Effector memory CD8-positive, alpha-beta T cell (primary cell): ENCODE measurements at regions not wholly inside any gene's neighbourhood (a gene's known extent, or its start where the extent isn't known, plus 50 kb on each side); places are given as distances from the start of the nearest gene placed in this dataset.

Experiments
- ATAC-seq: fragments of 150-1000 bp; cut with Tn5 transposase; replicated peaks from 2 replicates; pipeline ENCODE4 v1.10.0; 2021; ENCODE audit warnings: mild to moderate bottlenecking, moderate library complexity
- DNase-seq, 3 experiments: peaks; one replicate each; pipeline ENCODE4 v3.0.0; 2021
- H3K27ac Mint-ChIP-seq, 2 donors: one replicate each; pipeline ENCODE4 v1.8.0; 2022; ENCODE audit warnings: mild to moderate bottlenecking in 2 of 2, mixed read lengths in 2 of 2, moderate library complexity in 2 of 2
- H3K27me3 Mint-ChIP-seq, 2 donors: one replicate each; pipeline ENCODE4 v1.8.0; 2022; ENCODE audit warnings: mixed read lengths in 2 of 2
- H3K36me3 Mint-ChIP-seq: one replicate; pipeline ENCODE4 v1.8.0; 2022; ENCODE audit warnings: mild to moderate bottlenecking, moderate library complexity, mixed read lengths; ENCODE audit not compliant: insufficient read depth
- H3K4me1 Mint-ChIP-seq, 2 donors: one replicate each; pipeline ENCODE4 v1.8.0; 2022; ENCODE audit warnings: low read depth in 2 of 2, mixed read lengths in 2 of 2
- H3K4me3 Mint-ChIP-seq, 2 donors: one replicate each; pipeline ENCODE4 v1.8.0; 2022; ENCODE audit warnings: mild to moderate bottlenecking in 2 of 2, mixed read lengths in 2 of 2, moderate library complexity in 2 of 2
- H3K9me3 Mint-ChIP-seq, 2 donors: one replicate each; pipeline ENCODE4 v1.8.0; 2022; ENCODE audit warnings: mixed read lengths in 2 of 2

DNA sequence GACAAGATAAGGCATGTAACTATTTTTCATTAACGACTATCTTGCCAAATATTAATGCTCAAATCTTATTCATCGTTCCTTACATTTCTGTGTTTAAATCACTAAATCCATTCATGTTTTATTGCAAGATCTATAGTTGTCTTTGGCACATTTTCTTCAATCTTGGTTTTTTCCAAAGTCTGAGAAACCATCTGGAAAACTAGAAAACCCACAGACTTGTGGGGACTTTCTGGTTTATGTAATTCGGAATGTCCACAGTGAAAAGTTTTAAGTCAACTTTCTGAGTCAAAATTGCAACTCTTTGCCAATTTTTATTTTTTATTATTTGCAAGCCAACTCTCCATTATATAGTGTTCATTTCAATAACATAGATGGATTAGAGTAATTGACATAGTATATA is 520.8 kb upstream of the ADAMTS5 start:
- Mint-ChIP-seq H3K4me3 (no peak overlapping the region), H3K36me3 (no peaks in the 10 kb centered on the region), H3K27ac (no peak overlapping the region), H3K4me1 (no peaks in the 10 kb centered on the region), H3K9me3 (peaks cover 0 to 10% of the 10 kb centered on the region in 2 donors), H3K27me3 (no peaks in the 10 kb centered on the region)
- ATAC-seq, result no peak
- no peak for DNase-seq

DNA sequence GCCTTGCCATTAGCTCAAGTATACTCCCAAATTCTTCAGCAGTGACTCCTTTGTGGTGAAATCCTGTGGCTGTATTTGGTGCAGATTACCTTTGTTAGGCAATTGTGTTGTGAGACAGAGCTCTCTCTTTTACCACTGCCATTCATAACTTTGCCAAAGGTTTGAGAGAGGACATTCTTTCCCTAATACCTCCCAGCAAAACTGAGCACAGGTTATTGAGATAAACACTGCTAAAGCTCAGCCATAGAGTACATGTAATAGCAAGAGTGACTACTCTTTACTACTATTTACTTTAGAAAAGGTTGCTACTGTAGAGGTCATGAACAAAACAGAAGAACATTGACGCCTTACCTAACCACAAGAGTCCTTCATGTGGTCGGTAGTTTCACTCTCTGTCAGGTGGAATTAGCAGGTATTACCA is 514.0 kb upstream of the ADAMTS5 start:
- no peaks in the 10 kb centered on the region for H3K27me3 Mint-ChIP-seq
- H3K36me3 Mint-ChIP-seq, result no peaks in the 10 kb centered on the region
- H3K9me3 Mint-ChIP-seq, result peaks cover 6 to 7% of the 10 kb centered on the region in 2 donors
- no peak for DNase-seq
- ATAC-seq, result no peak
- no peaks in the 10 kb centered on the region for H3K4me1 Mint-ChIP-seq
- H3K27ac Mint-ChIP-seq, result no peak overlapping the region
- H3K4me3 Mint-ChIP-seq, result no peak overlapping the region

GRCh38 chr21:27477296-27477695 is 510.4 kb upstream of the ADAMTS5 start:
- DNase-seq, result no peak
- no peaks in the 10 kb centered on the region for H3K4me1 Mint-ChIP-seq
- no peak overlapping the region for H3K27ac Mint-ChIP-seq
- peaks cover 8 to 14% of the 10 kb centered on the region in 2 donors for H3K9me3 Mint-ChIP-seq
- H3K4me3 Mint-ChIP-seq, result no peak overlapping the region
- H3K27me3 Mint-ChIP-seq, result no peaks in the 10 kb centered on the region
- no peaks in the 10 kb centered on the region for H3K36me3 Mint-ChIP-seq
- no peak for ATAC-seq

DNA sequence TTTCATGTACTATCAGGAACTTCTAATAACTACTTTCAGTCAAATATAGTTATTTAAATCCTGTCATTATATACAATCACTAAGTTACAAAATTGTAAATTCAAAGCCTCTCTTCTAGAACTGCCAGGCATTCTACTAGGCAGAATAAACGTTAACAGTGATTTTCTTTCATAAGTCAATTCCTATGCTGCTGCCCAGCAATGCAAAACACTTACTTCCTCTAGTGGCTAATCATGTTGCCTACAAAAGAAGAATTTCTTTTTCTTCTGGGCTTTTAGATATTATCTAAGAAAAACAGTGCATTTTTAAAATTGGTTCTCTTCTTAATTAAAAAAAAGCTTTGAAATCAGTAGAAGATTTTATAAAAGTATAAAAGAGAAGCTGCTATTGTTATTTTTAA is 509.8 kb upstream of the ADAMTS5 start:
- Mint-ChIP-seq H3K9me3 (peaks cover 9 to 10% of the 10 kb centered on the region in 2 donors), H3K36me3 (no peaks in the 10 kb centered on the region), H3K27ac (no peak overlapping the region), H3K4me3 (no peak overlapping the region), H3K4me1 (no peaks in the 10 kb centered on the region), H3K27me3 (no peaks in the 10 kb centered on the region)
- ATAC-seq (no peak), DNase-seq (no peak)

DNA sequence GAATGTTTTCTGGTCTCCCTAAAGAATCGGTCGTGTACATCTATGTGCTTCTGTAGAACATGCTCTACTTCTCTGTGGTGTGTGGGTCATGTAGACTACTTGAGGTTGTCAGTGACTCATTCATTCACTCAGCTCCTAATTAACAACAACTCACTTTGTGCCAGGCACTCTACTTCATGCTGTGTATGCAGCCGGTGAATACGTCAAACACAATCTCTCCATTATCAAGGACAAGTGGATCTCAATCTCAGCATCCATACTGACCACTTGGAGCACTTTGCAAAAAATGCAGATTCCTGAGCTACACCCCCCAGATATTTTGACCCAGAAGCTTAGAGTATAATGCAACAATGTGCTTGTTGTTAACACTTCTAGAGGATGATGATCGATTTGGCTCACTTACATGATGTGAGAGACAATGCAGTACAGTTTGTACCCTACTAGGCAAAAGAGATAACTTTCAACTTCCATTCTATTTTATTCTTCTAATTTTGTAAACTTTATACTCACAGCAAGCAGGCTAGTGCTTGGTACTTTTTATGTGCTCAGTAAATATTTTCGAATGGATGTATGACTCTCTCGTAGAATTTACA is 508.6 kb upstream of the ADAMTS5 start:
- Mint-ChIP-seq H3K4me3 (no peak overlapping the region), H3K4me1 (no peaks in the 10 kb centered on the region), H3K27me3 (no peaks in the 10 kb centered on the region), H3K36me3 (no peaks in the 10 kb centered on the region), H3K27ac (no peak overlapping the region), H3K9me3 (peaks cover 9 to 10% of the 10 kb centered on the region in 2 donors)
- DNase-seq (no peak), ATAC-seq (no peak)

GRCh38 chr21:27467366-27467765 is 500.5 kb upstream of the ADAMTS5 start:
- ATAC-seq (no peak), DNase-seq (no peak)
- H3K4me3 Mint-ChIP-seq, result no peak overlapping the region
- H3K36me3 Mint-ChIP-seq, result no peaks in the 10 kb centered on the region
- H3K27me3 Mint-ChIP-seq, result no peaks in the 10 kb centered on the region
- peaks cover 4 to 14% of the 10 kb centered on the region in 2 donors for H3K9me3 Mint-ChIP-seq
- no peak overlapping the region for H3K27ac Mint-ChIP-seq
- no peaks in the 10 kb centered on the region for H3K4me1 Mint-ChIP-seq

DNA sequence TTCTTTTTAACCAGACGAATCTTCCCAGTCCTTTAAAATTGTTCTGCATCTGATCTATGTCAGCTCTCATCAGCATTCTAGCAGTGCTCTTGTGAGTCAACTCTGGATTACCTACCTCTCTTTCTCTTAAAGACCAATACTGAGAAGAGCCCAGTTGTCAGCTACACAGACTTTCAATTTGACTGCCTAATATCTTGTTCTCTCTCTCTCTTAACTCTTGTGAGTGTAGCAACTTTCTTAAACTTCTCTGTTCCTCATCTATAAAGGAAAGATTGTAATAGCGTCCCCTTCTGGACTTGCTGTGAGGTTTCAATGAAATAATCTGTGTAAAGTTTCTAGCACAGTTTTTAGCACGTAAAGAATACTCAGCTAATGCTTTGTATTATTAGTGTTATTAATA is 499.3 kb upstream of the ADAMTS5 start:
- H3K9me3 Mint-ChIP-seq, result peaks cover 2 to 14% of the 10 kb centered on the region in 2 donors
- no peak for ATAC-seq

GRCh38 chr21:27464648-27465047 is 497.8 kb upstream of the ADAMTS5 start:
- H3K27ac Mint-ChIP-seq, result no peak overlapping the region
- no peaks in the 10 kb centered on the region for H3K27me3 Mint-ChIP-seq
- no peaks in the 10 kb centered on the region for H3K4me1 Mint-ChIP-seq
- H3K36me3 Mint-ChIP-seq, result no peaks in the 10 kb centered on the region
- no peak overlapping the region for H3K4me3 Mint-ChIP-seq
- ATAC-seq (no peak), DNase-seq (no peak)
- peaks cover 2 to 14% of the 10 kb centered on the region in 2 donors for H3K9me3 Mint-ChIP-seq

More for the DNA sequence above, 499.3 kb upstream of the ADAMTS5 start:
- no peak overlapping the region for H3K27ac Mint-ChIP-seq
- no peaks in the 10 kb centered on the region for H3K4me1 Mint-ChIP-seq
- H3K36me3 Mint-ChIP-seq, result no peaks in the 10 kb centered on the region
- no peak overlapping the region for H3K4me3 Mint-ChIP-seq
- H3K27me3 Mint-ChIP-seq, result no peaks in the 10 kb centered on the region
- DNase-seq, result no peak

DNA sequence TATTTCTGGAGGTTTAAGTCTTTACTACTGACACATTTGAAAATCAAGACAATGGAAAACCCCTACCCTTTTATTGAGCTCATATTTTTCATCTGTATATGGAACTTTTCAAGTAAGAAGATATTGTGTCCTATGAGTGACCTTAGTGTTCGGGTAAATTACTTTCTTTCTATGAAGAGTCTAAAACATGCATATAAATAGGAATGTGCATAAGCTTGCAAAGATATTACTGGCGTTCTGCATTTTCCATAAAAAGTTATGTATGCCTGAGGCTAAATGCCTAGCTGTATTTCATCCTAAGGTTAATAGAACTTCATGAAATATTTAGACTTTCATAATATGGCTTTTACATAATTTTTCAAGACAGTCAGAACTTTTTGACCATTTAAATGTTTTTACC is 495.8 kb upstream of the ADAMTS5 start:
- H3K27me3 Mint-ChIP-seq, result no peaks in the 10 kb centered on the region
- ATAC-seq (no peak), DNase-seq (no peak)
- H3K27ac Mint-ChIP-seq, result no peak overlapping the region
- no peaks in the 10 kb centered on the region for H3K36me3 Mint-ChIP-seq
- H3K4me1 Mint-ChIP-seq, result no peaks in the 10 kb centered on the region
- no peak overlapping the region for H3K4me3 Mint-ChIP-seq
- peaks cover 1 to 14% of the 10 kb centered on the region in 2 donors for H3K9me3 Mint-ChIP-seq

DNA sequence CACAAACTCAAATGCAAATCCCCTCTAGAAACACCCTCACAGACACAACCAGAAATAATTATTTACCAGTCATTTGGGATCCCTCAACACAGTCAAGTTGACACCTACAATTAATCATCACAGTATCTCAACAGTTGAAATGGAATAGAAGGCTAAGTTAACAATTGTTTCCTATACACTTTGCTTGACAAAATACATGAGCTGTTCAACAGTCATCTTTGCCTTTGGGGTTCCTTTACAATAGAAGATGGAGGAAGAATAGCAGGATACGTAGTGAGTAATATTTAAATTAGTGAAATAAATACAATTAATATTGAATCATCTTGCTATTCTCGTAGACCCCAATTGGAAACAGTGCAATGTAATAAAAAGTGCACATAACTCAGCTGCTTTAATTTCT is 487.3 kb upstream of the ADAMTS5 start:
- H3K9me3 Mint-ChIP-seq, result peaks cover 0 to 7% of the 10 kb centered on the region in 2 donors
- H3K4me1 Mint-ChIP-seq, result no peaks in the 10 kb centered on the region
- no peak for DNase-seq
- no peak overlapping the region for H3K4me3 Mint-ChIP-seq
- no peaks in the 10 kb centered on the region for H3K36me3 Mint-ChIP-seq
- H3K27me3 Mint-ChIP-seq, result no peaks in the 10 kb centered on the region
- H3K27ac Mint-ChIP-seq, result no peak overlapping the region
- no peak for ATAC-seq

DNA sequence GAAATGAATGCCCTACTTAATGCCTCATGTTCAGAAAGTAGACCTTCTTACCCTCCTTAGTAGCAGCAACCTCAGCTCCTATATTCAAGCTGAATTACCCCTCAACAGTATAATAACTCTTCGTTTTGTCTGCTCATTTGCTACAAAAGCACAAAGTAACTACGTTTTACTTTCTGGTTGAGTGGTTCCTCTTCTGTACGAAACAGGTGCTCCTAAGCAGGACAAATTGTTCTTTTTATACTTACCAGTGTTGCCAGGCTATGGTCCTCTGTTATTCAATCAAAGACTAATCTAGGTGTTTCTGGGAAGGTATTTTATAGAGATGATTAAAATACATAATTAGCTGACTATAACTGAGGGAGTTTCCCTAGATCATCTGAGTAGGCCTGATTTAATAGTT is 484.2 kb upstream of the ADAMTS5 start:
- H3K36me3 Mint-ChIP-seq, result no peaks in the 10 kb centered on the region
- DNase-seq (no peak), ATAC-seq (no peak)
- no peaks in the 10 kb centered on the region for H3K27me3 Mint-ChIP-seq
- no peak overlapping the region for H3K27ac Mint-ChIP-seq
- peaks cover 6 to 11% of the 10 kb centered on the region in 2 donors for H3K9me3 Mint-ChIP-seq
- H3K4me3 Mint-ChIP-seq, result no peak overlapping the region
- H3K4me1 Mint-ChIP-seq, result no peaks in the 10 kb centered on the region

DNA sequence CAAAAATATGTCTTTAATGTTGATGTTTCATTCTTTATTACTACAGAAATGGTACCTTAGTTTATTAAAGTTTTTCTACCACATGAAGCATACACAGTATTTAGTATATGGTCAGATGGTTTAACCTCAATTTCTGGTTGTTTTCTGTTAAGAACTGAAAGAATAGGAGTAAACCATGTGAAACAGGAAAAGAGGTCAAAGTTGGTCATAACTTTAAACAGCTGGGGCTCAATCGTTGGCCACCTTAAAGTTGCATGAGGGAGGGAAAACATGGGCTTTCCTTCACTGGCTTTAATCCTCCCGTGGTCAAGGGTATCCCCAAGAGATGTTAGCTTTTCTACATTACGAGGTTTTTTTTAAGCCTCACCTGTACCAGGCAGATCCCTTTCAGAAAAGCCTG is 483.3 kb upstream of the ADAMTS5 start:
- ATAC-seq, result no peak
- Mint-ChIP-seq H3K9me3 (peaks cover 4 to 20% of the 10 kb centered on the region in 2 donors), H3K27ac (no peak overlapping the region), H3K27me3 (no peaks in the 10 kb centered on the region), H3K4me1 (no peaks in the 10 kb centered on the region), H3K36me3 (no peaks in the 10 kb centered on the region), H3K4me3 (no peak overlapping the region)
- DNase-seq, result no peak

- ATAC-seq (no peak), DNase-seq (no peak)
- H3K4me1 Mint-ChIP-seq, result no peaks in the 10 kb centered on the region
- peaks cover 2 to 20% of the 10 kb centered on the region in 2 donors for H3K9me3 Mint-ChIP-seq
- no peak overlapping the region for H3K4me3 Mint-ChIP-seq
- no peaks in the 10 kb centered on the region for H3K36me3 Mint-ChIP-seq
- H3K27ac Mint-ChIP-seq, result no peak overlapping the region
- H3K27me3 Mint-ChIP-seq, result no peaks in the 10 kb centered on the region
Measured at GRCh38 chr21:27448960-27449359, 482.1 kb upstream of the ADAMTS5 start.

- H3K4me3 Mint-ChIP-seq, result no peak overlapping the region
- ATAC-seq (no peak), DNase-seq (no peak)
- no peak overlapping the region for H3K27ac Mint-ChIP-seq
- H3K27me3 Mint-ChIP-seq, result no peaks in the 10 kb centered on the region
- peaks cover 5 to 20% of the 10 kb centered on the region in 2 donors for H3K9me3 Mint-ChIP-seq
- H3K36me3 Mint-ChIP-seq, result no peaks in the 10 kb centered on the region
- no peaks in the 10 kb centered on the region for H3K4me1 Mint-ChIP-seq
Measured at GRCh38 chr21:27447843-27448242, 481.0 kb upstream of the ADAMTS5 start.
